ENCODE measurements at regions not wholly inside any gene's neighbourhood (a gene's known extent, or its start where the extent isn't known, plus 50 kb on each side); places are given as distances from the start of the nearest gene placed in this dataset.
A peak's percentile ranks its signal among the peaks of the same experiment; 100 is the strongest.

DNA sequence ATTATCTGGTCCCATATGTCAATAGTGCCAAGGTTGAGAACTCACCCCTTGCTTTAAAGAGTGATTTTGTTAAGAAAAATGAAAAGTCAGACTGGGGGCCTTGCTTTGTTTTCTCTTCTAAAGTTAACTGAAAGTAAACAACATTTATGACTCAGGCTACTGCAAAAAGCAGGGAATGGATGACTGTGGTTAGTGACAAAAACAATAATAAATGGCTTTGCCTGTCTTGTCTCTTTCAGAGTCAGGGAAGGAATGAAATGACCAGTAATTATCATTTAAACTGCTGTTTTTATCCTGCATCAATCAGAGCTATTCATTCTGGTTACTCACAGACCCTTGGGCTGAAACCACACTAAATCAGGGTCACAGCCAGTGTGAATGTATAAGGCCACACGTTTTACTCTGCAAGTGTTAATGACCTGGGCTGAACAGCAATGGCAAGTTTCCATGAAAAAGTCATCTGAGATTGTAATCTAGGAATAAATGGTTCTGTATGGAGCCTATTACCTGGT is 112.2 kb downstream of the ZNF608 start:
- H3K4me1 Mint-ChIP-seq, result peaks cover 0 to 24% (median 15%) of the 10 kb centered on the region in 3 donors
- H3K27me3 Mint-ChIP-seq, result peaks cover 0 to 10% (median 7%) of the 10 kb centered on the region in 3 donors
- H3K27ac Mint-ChIP-seq, result no peak overlapping the region
- DNase-seq (no peak), ATAC-seq (ENCODE audit: low read depth in 2 of 2) (no peak)
- no peaks in the 10 kb centered on the region for H3K9me3 Mint-ChIP-seq
- no peak overlapping the region for H3K4me3 Mint-ChIP-seq
- H3K36me3 Mint-ChIP-seq, result peaks cover 0 to 4% of the 10 kb centered on the region in 2 donors

DNA sequence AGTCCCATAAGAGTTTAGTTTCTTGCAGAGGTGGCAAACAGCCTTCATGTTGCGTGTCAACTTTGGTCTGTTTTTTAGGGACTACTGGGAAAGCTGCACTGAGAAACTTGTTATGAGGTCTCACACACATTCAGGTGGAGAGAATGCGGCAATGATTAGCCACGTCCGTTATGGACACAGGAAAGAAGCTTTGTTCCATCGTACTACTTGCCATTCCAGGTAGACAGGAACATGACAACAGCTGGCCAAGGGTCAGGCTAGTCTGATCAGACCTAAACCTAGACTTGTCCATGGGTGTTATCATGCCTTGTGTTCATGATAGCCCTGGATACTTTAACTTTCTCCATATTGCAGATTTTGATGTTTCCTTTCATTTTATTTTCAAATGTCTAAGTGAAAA is 113.2 kb downstream of the ZNF608 start:
- DNase-seq (no peak), ATAC-seq (ENCODE audit: low read depth in 2 of 2) (no peak)
- no peaks in the 10 kb centered on the region for H3K9me3 Mint-ChIP-seq
- peaks cover 0 to 4% of the 10 kb centered on the region in 2 donors for H3K36me3 Mint-ChIP-seq
- H3K27me3 Mint-ChIP-seq, result peaks cover 7 to 19% (median 11%) of the 10 kb centered on the region in 3 donors
- no peak overlapping the region for H3K4me3 Mint-ChIP-seq
- peaks cover 4 to 25% (median 24%) of the 10 kb centered on the region in 3 donors for H3K4me1 Mint-ChIP-seq
- no peak overlapping the region for H3K27ac Mint-ChIP-seq

DNA sequence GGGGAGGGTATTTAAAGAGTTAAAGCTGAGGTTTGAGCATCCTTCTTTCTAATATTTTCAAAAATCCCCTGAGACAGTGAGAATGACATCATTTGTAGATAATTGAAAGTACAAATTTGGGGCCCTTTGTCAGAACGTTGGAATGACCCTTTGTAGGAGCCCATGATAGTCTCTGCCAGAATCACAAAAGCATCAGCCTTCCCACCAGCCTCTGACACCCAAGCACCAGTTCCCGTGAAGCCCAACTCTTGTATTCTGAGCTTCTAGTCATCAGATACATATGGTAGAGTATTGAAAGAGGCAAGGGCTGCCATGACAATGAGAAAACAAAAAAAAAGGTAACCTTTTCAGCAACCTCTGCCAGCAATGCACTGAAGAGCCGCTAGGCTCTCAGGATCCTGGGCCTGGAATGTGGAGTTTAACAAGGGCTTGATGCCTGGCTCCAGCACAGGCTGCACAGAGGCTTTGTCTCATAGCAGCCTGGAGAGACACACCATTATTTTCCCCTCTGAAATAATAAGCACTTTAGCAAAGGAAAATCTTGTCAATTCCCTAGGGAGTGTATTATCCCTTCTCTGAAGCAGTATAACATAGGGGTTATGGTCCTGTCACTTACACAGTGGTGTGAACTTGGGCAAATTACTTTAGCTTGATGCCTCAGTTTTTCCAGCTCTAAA is 114.4 kb downstream of the ZNF608 start:
- Mint-ChIP-seq H3K4me3 (no peak overlapping the region), H3K4me1 (peaks cover 10 to 32% (median 31%) of the 10 kb centered on the region in 3 donors), H3K9me3 (no peaks in the 10 kb centered on the region), H3K27me3 (peaks cover 10 to 23% (median 13%) of the 10 kb centered on the region in 3 donors), H3K27ac (no peak overlapping the region), H3K36me3 (peaks cover 0 to 4% of the 10 kb centered on the region in 2 donors)
- DNase-seq (no peak), ATAC-seq (ENCODE audit: low read depth in 2 of 2) (peak in 1 of 2 donors; percentile 23)

DNA sequence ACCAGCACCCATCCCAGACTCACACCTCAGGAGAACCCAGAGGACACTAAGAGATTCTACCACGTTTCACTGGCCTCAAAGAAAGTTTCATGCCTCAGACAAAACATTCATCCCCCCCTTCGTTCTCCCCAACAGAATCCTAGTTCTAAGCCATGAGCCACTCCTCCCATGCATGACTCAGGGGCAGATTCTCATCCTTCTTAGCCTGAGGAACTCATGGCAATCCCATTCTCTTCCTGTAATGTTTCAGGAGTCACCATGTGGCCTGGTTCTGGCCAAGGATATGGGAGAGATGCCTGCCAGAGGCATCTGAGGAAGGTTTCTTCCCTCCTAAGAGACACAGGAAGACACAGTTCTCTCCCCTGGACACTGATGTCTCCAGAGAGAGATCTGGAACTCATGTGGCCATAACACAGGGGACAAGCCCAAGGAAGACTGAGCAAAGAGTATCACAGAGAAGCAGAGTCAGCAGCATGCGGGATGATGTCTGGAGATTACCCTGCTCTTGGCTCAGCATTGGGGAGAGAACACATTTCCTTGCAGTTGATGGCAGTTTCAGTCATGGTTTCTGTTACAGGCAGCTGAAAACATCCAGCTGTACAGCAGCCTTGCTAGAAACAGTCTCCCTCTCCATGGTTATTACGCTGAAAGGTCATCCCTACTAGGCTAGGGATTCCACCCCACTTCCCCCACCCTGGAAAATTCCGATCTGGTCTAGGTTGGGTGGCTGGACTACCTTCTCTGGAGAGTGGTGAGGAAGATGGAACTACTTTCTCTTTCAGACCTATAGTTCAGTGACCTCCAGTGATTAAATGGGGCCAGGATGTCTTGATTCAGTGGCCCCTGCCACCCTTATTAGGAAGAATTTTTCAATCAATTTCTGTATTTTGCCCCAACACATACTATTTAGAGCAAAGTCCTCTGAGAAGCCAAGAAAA is 115.4 kb downstream of the ZNF608 start:
- peaks cover 0 to 4% of the 10 kb centered on the region in 2 donors for H3K36me3 Mint-ChIP-seq
- H3K27me3 Mint-ChIP-seq, result peaks cover 10 to 23% (median 16%) of the 10 kb centered on the region in 3 donors
- peaks cover 10 to 32% (median 31%) of the 10 kb centered on the region in 3 donors for H3K4me1 Mint-ChIP-seq
- H3K27ac Mint-ChIP-seq, result no peak overlapping the region
- DNase-seq (no peak), ATAC-seq (ENCODE audit: low read depth in 2 of 2) (no peak)
- H3K9me3 Mint-ChIP-seq, result peaks cover 0 to 2% (median 0%) of the 10 kb centered on the region in 7 donors
- H3K4me3 Mint-ChIP-seq, result peak overlapping the region in 1 of 8 donors; percentile 51

DNA sequence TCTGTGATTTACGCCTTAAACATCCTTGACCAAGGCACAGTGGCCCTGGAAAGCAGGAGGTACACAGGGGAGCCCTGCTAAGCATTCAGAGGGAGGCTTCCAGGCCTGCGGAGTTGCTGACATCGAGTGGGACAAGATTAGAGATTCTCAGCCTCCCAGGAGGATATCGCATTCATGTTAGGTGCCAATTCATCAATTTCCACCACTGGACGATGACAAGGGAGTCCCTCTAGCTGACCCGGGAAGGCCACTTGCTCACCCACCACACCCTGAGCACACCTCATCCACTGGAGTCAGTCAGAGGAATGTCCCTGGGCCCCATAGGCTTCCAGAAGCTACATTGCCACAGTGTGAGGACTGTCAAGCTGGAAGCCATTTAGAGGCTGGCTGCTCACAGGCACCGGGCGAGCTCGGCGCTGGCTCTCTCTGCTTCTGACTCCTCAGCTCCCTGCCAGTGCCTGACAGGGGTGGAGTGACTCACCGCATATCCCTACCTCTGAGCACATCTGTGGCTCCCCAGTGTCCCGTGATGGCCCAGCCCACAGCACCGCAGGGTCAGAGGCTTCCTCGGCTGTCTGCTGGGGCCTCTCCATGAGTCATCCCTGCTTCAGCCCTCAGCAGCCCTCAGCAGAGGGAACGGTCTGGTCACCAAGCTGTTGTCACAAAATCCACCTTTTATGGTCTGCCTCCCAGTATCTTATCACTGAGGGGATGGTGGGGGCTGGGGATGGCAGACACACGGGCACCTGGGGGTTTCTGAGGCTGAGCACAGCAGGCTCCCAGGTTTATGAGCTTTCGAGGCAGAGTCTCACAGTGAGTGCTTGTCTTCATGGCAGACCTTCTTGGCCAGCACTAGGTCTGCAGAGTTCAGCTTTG is 117.5 kb downstream of the ZNF608 start:
- Mint-ChIP-seq H3K4me1 (peaks cover 10 to 32% (median 31%) of the 10 kb centered on the region in 3 donors), H3K4me3 (peak overlapping the region in 1 of 8 donors; percentile 48), H3K27me3 (peaks cover 10 to 23% (median 19%) of the 10 kb centered on the region in 3 donors), H3K9me3 (peaks cover 0 to 2% (median 0%) of the 10 kb centered on the region in 7 donors), H3K36me3 (no peaks in the 10 kb centered on the region), H3K27ac (no peak overlapping the region)
- DNase-seq (no peak), ATAC-seq (ENCODE audit: low read depth in 2 of 2) (no peak)

DNA sequence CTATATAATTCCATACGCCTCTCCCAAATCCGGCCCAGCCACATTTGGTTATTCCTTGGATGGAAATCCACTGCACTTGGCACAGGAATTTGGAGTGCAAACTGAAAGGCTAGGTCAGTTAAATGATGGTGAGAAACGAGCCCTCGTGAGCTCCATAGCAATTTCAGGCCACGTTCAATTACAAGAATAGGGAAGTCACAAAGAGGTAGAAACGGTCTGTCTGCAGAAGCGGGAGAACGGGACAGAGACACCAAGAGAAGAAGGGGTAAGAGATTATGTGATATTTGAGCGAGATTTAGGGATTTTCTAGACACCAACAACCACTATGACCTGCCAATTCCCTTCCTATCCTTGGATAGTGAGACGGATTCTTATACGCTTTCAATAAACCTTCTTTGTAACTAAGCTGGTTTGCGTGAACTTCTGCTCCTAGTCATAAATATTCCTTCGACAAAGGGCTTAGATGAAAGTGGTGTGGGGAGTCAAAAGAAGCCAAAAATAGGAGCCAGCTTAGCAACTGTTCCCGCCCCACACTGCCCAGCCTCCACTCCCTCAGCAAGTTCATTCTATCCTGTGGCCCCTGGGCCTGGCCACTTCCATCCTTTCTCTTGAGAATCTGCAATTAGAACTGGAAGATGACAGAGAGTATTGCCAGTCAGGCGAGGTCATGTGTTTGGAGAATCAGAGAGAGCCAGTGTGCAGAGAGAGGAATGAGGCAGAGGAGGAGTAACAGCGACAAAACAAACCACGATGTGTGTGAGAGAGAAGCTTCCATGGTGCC is 118.4 kb downstream of the ZNF608 start:
- no peaks in the 10 kb centered on the region for H3K36me3 Mint-ChIP-seq
- peak overlapping the region in 2 of 8 donors; percentile 0 to 17 for H3K4me3 Mint-ChIP-seq
- DNase-seq (no peak), ATAC-seq (ENCODE audit: low read depth in 2 of 2) (peak in 1 of 2 donors; percentile 53)
- H3K27me3 Mint-ChIP-seq, result peaks cover 10 to 23% (median 19%) of the 10 kb centered on the region in 3 donors
- H3K27ac Mint-ChIP-seq, result peak overlapping the region in 2 of 6 donors; percentile 21 to 49
- H3K9me3 Mint-ChIP-seq, result peaks cover 0 to 2% (median 0%) of the 10 kb centered on the region in 7 donors
- H3K4me1 Mint-ChIP-seq, result peaks cover 10 to 32% (median 31%) of the 10 kb centered on the region in 3 donors

DNA sequence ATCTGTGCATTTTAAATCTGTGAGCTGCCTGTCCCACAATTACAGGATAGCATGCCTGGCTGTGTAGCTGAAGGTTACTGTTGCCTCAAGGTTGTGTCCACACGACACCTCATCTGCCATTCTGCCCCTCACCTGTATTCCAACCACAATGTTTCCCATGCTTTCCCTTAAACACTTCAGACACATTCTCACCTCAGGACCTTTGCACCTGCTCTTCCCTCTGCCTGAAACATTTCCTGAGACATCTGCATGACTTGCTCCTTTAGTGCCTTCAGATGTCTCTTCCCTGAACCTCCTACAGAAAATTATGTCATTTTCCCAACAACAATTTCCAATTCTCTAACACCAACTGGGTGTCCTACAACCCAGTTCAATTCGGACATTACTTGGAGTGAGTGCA is 120.4 kb downstream of the ZNF608 start:
- Mint-ChIP-seq H3K27ac (peak overlapping the region in 1 of 6 donors; percentile 72), H3K27me3 (peaks cover 10 to 20% (median 19%) of the 10 kb centered on the region in 3 donors), H3K4me3 (no peak overlapping the region), H3K9me3 (peaks cover 0 to 2% (median 0%) of the 10 kb centered on the region in 7 donors), H3K36me3 (no peaks in the 10 kb centered on the region), H3K4me1 (peaks cover 10 to 20% (median 19%) of the 10 kb centered on the region in 3 donors)
- no peak for DNase-seq
- no peak for ATAC-seq (ENCODE audit: low read depth in 2 of 2)

DNA sequence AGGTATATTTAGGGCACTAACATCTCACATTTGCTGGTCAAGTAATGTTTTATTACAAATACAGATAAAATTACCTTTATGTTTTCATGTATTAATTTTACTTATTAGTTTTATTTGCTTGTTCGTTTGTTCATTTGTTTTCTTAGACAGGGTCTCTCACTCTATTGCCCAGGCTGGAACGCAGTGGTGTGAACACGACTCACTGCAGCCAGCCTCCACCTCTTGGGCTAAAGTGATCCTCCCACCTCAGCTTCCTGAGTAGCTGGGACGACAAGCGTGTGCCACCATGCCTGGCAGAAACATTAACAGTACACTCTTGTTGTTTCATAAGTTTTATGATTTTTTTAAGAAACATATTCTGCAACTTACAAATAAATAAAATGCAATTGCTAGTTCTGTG is 123.2 kb downstream of the ZNF608 start:
- ATAC-seq (ENCODE audit: low read depth in 2 of 2) (no peak), DNase-seq (no peak)
- Mint-ChIP-seq H3K9me3 (peaks cover 0 to 2% (median 0%) of the 10 kb centered on the region in 7 donors), H3K36me3 (no peaks in the 10 kb centered on the region), H3K4me3 (no peak overlapping the region), H3K27ac (no peak overlapping the region), H3K4me1 (peaks cover 6 to 8% (median 7%) of the 10 kb centered on the region in 3 donors), H3K27me3 (peaks cover 4 to 8% (median 5%) of the 10 kb centered on the region in 3 donors)

DNA sequence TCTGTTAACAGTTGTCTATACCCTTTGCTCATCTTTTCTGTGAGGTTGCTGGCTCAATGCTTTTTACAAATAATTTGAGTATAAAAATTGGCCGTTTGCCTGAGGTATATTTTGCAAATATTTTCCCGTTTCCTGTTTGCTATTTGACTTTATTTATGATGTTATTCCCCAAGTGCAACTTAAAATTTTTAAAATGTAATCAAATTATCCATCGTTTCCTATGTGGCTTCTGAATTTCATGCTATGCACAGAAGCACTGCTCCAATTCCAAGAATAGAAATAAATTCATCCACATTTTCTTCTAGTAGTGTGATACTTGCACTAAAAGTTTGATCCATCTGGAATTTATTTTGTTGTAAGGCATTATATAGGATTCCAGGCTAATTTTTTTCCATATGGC is 123.6 kb downstream of the ZNF608 start:
- Mint-ChIP-seq H3K36me3 (no peaks in the 10 kb centered on the region), H3K27me3 (peaks cover 0 to 5% (median under 1%) of the 10 kb centered on the region in 3 donors), H3K4me1 (peaks cover 2 to 4% (median 3%) of the 10 kb centered on the region in 3 donors), H3K9me3 (peaks cover 0 to 2% (median 0%) of the 10 kb centered on the region in 7 donors), H3K4me3 (no peak overlapping the region), H3K27ac (no peak overlapping the region)
- DNase-seq, result no peak
- no peak for ATAC-seq (ENCODE audit: low read depth in 2 of 2)

DNA sequence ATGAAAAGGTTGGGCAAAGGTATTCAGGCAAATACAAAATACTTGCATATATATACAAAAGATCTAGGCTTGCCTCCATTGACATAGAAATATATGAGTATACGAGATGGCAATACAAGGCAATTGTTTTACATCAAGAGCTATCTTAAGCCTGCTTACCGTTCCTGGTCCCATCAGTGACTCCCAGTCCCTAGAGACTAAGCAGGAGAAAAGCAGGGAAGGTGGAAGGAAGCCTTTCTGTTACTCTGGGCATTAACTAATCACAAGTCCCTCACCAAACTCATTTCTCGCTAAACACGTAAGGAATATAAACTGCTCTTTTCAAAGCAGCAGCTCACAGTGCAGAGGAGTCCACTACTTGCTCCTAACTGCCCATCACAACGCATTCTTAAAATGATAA is 125.2 kb downstream of the ZNF608 start:
- no peaks in the 10 kb centered on the region for H3K36me3 Mint-ChIP-seq
- peaks cover 0 to 2% (median 0%) of the 10 kb centered on the region in 7 donors for H3K9me3 Mint-ChIP-seq
- no peak overlapping the region for H3K4me3 Mint-ChIP-seq
- ATAC-seq (ENCODE audit: low read depth in 2 of 2), result no peak
- no peak overlapping the region for H3K27ac Mint-ChIP-seq
- peaks cover 0 to 5% (median 0%) of the 10 kb centered on the region in 3 donors for H3K27me3 Mint-ChIP-seq
- no peak for DNase-seq
- H3K4me1 Mint-ChIP-seq, result peaks cover 0 to under 1% (median 0%) of the 10 kb centered on the region in 3 donors

DNA sequence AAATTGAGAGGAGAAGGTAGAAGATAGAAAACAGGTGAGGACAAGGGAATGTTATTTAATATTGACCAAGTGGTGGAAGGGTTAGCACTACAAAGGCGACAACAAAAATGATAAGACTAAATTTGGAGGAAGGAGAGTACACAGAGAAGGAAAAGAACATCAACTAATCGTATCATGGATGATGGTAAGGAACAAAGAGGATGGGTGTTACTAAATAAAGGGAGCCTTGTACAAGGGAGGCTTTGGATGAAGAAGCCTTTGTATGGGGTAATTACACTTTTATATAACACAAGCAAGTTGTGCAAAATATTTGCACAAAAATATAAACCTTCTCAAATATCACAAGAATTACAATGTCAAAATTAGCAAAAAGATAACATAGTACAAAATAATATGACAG is 125.7 kb downstream of the ZNF608 start:
- ATAC-seq (ENCODE audit: low read depth in 2 of 2), result no peak
- H3K36me3 Mint-ChIP-seq, result no peaks in the 10 kb centered on the region
- no peaks in the 10 kb centered on the region for H3K9me3 Mint-ChIP-seq
- H3K27ac Mint-ChIP-seq, result no peak overlapping the region
- H3K4me1 Mint-ChIP-seq, result peaks cover 0 to 6% (median 3%) of the 10 kb centered on the region in 3 donors
- H3K27me3 Mint-ChIP-seq, result no peaks in the 10 kb centered on the region
- DNase-seq, result no peak
- H3K4me3 Mint-ChIP-seq, result no peak overlapping the region

DNA sequence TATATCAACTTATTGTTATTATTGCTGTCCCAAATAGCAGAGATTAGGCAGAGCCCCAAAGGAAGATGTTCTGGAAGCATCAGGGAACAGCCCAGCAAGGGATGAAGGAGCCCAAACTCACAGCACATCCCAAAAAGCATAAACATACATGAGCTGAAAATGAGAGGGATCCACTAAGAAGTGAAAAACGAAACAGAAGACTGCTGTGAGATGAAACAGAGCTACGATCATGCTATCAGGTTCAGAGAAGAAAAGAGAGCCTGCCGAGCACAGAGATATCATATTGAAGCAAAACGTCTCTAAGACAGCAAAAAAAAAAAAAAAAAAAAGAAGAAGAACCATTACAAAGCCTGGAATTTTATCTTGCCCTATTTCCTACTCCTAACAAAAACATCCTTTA is 127.3 kb downstream of the ZNF608 start:
- Mint-ChIP-seq H3K4me3 (no peak overlapping the region), H3K4me1 (peaks cover 0 to 6% (median 3%) of the 10 kb centered on the region in 3 donors)

More for the DNA sequence above, 127.3 kb downstream of the ZNF608 start:
- no peak for ATAC-seq (ENCODE audit: low read depth in 2 of 2)
- Mint-ChIP-seq H3K27me3 (no peaks in the 10 kb centered on the region), H3K36me3 (no peaks in the 10 kb centered on the region), H3K27ac (no peak overlapping the region), H3K9me3 (no peaks in the 10 kb centered on the region)
- no peak for DNase-seq

Measured in naive B cell (primary cell).